Neural progenitor cell (in vitro differentiated cells): ENCODE measurements at regions not wholly inside any gene's neighbourhood (a gene's known extent, or its start where the extent isn't known, plus 50 kb on each side); places are given as distances from the start of the nearest gene placed in this dataset.

Experiments used
- DNase-seq: peaks from one replicate; pipeline ENCODE4 v3.0.0-alpha.2; 2016; ENCODE audit warnings: low spot score
- H2AFZ ChIP-seq: fragments of 200-600 bp; sonication (generic); replicated peaks from 2 replicates; pipeline ENCODE4 v1.6.1; 2016; ENCODE audit warnings: antibody characterized with exemption
- H3F3A ChIP-seq: fragments of 200-600 bp; sonication (generic); 2 replicates; pipeline ENCODE4 v1.6.1; 2016; ENCODE audit warnings: antibody characterized with exemption, low read depth
- H3K27ac ChIP-seq: fragments of 200-600 bp; sonication (generic); 2 replicates; pipeline ENCODE4 v1.5.1; 2016; ENCODE audit warnings: mild to moderate bottlenecking
- H3K27me3 ChIP-seq: fragments of 200-600 bp; sonication (generic); 2 replicates; pipeline ENCODE4 v1.6.1; 2016; ENCODE audit warnings: mild to moderate bottlenecking, moderate library complexity
- H3K36me3 ChIP-seq: fragments of 200-600 bp; sonication (generic); 2 replicates; pipeline ENCODE4 v1.5.1; 2016
- H3K4me1 ChIP-seq: fragments of 200-600 bp; sonication (generic); 2 replicates; pipeline ENCODE4 v1.6.1; 2016; ENCODE audit warnings: mixed run types
- H3K4me2 ChIP-seq: fragments of 200-600 bp; sonication (generic); 2 replicates; pipeline ENCODE4 v1.6.1; 2016
- H3K4me3 ChIP-seq: fragments of 200-600 bp; sonication (generic); 2 replicates; pipeline ENCODE4 v1.5.1; 2016
- H3K79me2 ChIP-seq: fragments of 200-600 bp; sonication (generic); 2 replicates; pipeline ENCODE4 v1.6.1; 2016; ENCODE audit warnings: low read depth
- H3K9ac ChIP-seq: fragments of 200-600 bp; sonication (generic); 2 replicates; pipeline ENCODE4 v1.6.1; 2016
- H3K9me3 ChIP-seq: fragments of 200-600 bp; sonication (generic); 2 replicates; pipeline ENCODE4 v1.5.1; 2016; ENCODE audit warnings: low read depth
- H4K20me1 ChIP-seq: fragments of 200-600 bp; sonication (generic); 2 replicates; pipeline ENCODE4 v1.6.1; 2016; ENCODE audit warnings: low read depth
- H3K27ac Mint-ChIP-seq: 3 replicates; pipeline ENCODE4 v1.8.0; 2021; ENCODE audit warnings: mixed read lengths
- H3K27me3 Mint-ChIP-seq: 2 replicates; pipeline ENCODE4 v1.8.0; 2022; ENCODE audit warnings: low read depth, mild to moderate bottlenecking, inconsistent platforms, moderate library complexity, mixed read lengths; ENCODE audit not compliant: insufficient read depth
- H3K36me3 Mint-ChIP-seq: 3 replicates; pipeline ENCODE4 v1.8.0; 2021; ENCODE audit warnings: mixed read lengths
- H3K4me1 Mint-ChIP-seq: 3 replicates; pipeline ENCODE4 v1.8.0; 2021; ENCODE audit warnings: mixed read lengths
- H3K4me3 Mint-ChIP-seq: 3 replicates; pipeline ENCODE4 v1.8.0; 2021; ENCODE audit warnings: mild to moderate bottlenecking, moderate library complexity, mixed read lengths
- H3K9me3 Mint-ChIP-seq: 3 replicates; pipeline ENCODE4 v1.8.0; 2020; ENCODE audit warnings: mixed read lengths
- CTCF ChIP-seq: fragments of 200-600 bp; sonication (generic); IDR thresholded peaks from 2 replicates; pipeline ENCODE4 v1.5.1; 2017; ENCODE audit warnings: antibody characterized with exemption, mild to moderate bottlenecking
- EZH2 ChIP-seq: fragments of 200-600 bp; sonication (generic); IDR thresholded peaks from 2 replicates; pipeline ENCODE4 v1.6.1; 2017; ENCODE audit warnings: antibody characterized with exemption, mild to moderate bottlenecking, moderate library complexity
- EZH2phosphoT487 ChIP-seq: fragments of 200-600 bp; sonication (generic); IDR thresholded peaks from 2 replicates; pipeline ENCODE4 v1.6.1; 2017; ENCODE audit warnings: antibody characterized with exemption

DNA sequence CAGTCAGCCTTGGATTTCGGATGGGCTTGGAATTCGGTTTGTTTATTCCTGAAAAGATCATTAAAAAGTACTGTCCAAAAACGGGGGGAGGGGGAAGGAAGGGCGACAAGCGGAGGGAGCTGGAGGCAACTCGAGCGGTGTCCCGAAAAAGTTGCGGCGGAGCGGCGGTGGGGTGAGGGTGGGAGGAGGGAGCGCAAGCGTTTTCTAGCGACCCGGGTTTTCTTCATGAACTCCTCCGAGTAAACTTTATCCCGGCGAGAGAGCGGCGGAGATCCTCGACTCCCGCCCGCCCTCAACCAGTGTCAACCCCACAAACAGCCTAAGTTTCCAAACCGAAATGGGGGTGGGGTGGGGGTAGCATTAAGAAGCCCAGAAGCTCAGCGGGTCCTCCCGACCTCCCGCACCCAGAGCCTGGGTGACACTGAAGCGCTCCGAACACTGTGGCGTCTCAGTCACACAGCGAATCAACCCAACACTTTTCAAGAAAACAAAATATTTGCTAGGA is 133.0 kb upstream of the C11orf58 start:
- peak overlapping the region; percentile 67 for H2AFZ ChIP-seq
- Mint-ChIP-seq H3K4me1 (peaks cover 27% of the 10 kb centered on the region), H3K36me3 (peaks cover 4% of the 10 kb centered on the region), H3K4me3 (no peak overlapping the region), H3K27me3 (peaks cover 6% of the 10 kb centered on the region), H3K27ac (peak overlapping the region; percentile 96), H3K9me3 (no peaks in the 10 kb centered on the region)
- TF ChIP-seq EZH2 = peak; percentile 31
- no peak for TF ChIP-seq CTCF
- TF ChIP-seq EZH2phosphoT487 = no peak
- H3K4me3 ChIP-seq = peak overlapping the region; percentile 89
- DNase-seq = peak; percentile 67
- peaks cover 100% of the 10 kb centered on the region for H3K27me3 ChIP-seq
- no peaks in the 10 kb centered on the region for H3K79me2 ChIP-seq
- no peak overlapping the region for H3K9ac ChIP-seq
- H3K9me3 ChIP-seq = no peaks in the 10 kb centered on the region
- H3K4me2 ChIP-seq = peak overlapping the region; percentile 99
- H3K27ac ChIP-seq = no peak overlapping the region
- H3F3A ChIP-seq = peaks cover 46% of the 10 kb centered on the region
- H3K36me3 ChIP-seq = no peaks in the 10 kb centered on the region
- peaks cover 19% of the 10 kb centered on the region for H3K4me1 ChIP-seq
- no peaks in the 10 kb centered on the region for H4K20me1 ChIP-seq

- Histone ChIP-seq H3K36me3 (no peaks in the 10 kb centered on the region), H3K27me3 (peaks cover 100% of the 10 kb centered on the region), H3K9me3 (no peaks in the 10 kb centered on the region), H3K4me2 (peak overlapping the region; percentile 99), H2AFZ (peak overlapping the region; percentile 67), H3K4me1 (peaks cover 18% of the 10 kb centered on the region), H3F3A (peaks cover 46% of the 10 kb centered on the region), H3K4me3 (peak overlapping the region; percentile 89), H4K20me1 (no peaks in the 10 kb centered on the region), H3K9ac (no peak overlapping the region), H3K79me2 (no peaks in the 10 kb centered on the region), H3K27ac (no peak overlapping the region)
- Mint-ChIP-seq H3K4me3 (peak overlapping the region; percentile 92), H3K9me3 (no peaks in the 10 kb centered on the region), H3K36me3 (peaks cover 4% of the 10 kb centered on the region), H3K4me1 (peaks cover 26% of the 10 kb centered on the region), H3K27ac (peak overlapping the region; percentile 96), H3K27me3 (peaks cover under 1% of the 10 kb centered on the region)
- DNase-seq = peak; percentile 72
- no peak for TF ChIP-seq CTCF
- TF ChIP-seq EZH2 = peak; percentile 65
- TF ChIP-seq EZH2phosphoT487 = no peak
These were observed 133.6 kb upstream of the C11orf58 start for GRCh38 chr11:16604794-16605388.

DNA sequence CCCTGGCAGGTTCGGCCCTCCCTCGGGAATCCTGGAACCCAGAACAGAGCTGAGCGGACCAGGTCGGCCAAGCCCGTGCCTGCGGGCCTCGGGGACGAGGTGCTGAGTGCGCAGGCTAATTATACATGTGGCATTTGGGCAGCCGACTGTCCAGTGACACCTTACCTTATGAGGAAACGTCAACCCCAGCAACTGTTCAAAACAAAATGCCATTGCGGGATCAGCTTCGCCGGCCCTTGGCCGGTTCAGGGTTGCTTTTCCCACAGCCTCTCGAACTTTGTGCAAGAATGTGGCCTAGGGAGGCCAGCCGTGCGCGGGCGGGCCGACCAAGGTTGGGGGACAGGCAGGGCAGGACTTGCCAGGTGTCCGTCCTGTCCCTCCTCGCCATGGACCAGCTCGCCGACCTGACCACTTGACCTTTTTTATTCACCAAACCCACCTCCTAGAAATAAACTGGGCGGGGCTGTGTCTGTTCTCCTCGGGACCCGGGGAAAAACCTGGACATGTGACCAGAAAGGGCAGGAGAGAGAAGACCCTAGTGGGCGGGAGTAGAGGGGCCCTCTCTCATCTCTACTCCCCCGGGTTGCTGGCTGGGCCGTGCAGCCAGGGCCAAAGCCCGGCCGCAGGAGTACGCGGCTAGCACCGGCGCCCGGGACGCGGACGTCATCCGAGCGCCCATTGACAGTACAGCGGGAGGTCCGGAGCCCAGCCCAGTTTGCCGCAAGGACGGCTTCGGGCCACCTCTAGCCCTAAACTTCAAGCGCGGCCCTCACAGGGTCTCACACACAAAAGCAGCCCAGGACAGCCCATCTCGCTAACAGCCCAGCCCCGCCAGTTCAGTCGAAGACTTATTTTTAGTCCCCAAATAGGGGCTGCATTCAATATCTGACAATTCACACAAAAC is 134.3 kb upstream of the C11orf58 start:
- DNase-seq = peak; percentile 64
- Histone ChIP-seq H3F3A (peaks cover 46% of the 10 kb centered on the region), H3K9me3 (no peaks in the 10 kb centered on the region), H4K20me1 (no peaks in the 10 kb centered on the region), H3K4me1 (peaks cover 18% of the 10 kb centered on the region), H3K27me3 (peaks cover 100% of the 10 kb centered on the region), H3K4me2 (peak overlapping the region; percentile 99), H3K79me2 (no peaks in the 10 kb centered on the region), H2AFZ (peak overlapping the region; percentile 67), H3K4me3 (peak overlapping the region; percentile 89), H3K36me3 (no peaks in the 10 kb centered on the region), H3K27ac (no peak overlapping the region), H3K9ac (no peak overlapping the region)
- Mint-ChIP-seq H3K27ac (peak overlapping the region; percentile 88), H3K9me3 (no peaks in the 10 kb centered on the region), H3K4me1 (peaks cover 30% of the 10 kb centered on the region), H3K4me3 (peak overlapping the region; percentile 92), H3K27me3 (no peaks in the 10 kb centered on the region), H3K36me3 (peaks cover 4% of the 10 kb centered on the region)
- peak; percentile 43 for TF ChIP-seq EZH2phosphoT487
- TF ChIP-seq CTCF = no peak
- TF ChIP-seq EZH2 = peak; percentile 75
